NB4 (cell line): ENCODE measurements at regions not wholly inside any gene's neighbourhood (a gene's known extent, or its start where the extent isn't known, plus 50 kb on each side); places are given as distances from the start of the nearest gene placed in this dataset.

Source experiments
- DNase-seq: peaks from one replicate; pipeline ENCODE4 v3.0.0; 2010; ENCODE audit warnings: low read depth
- H3K4me3 ChIP-seq: one replicate; pipeline ENCODE4 v1.5.1; 2011; ENCODE audit warnings: mild to moderate bottlenecking, low read depth, low read length, moderate library complexity
- MYC ChIP-seq: IDR thresholded peaks from 2 replicates; pipeline ENCODE4 v1.6.1; 2011; ENCODE audit warnings: low read depth, low read length
- POLR2A ChIP-seq: IDR thresholded peaks from 2 replicates; pipeline ENCODE4 v1.6.1; 2011; ENCODE audit warnings: mild to moderate bottlenecking; ENCODE audit not compliant: insufficient read length; ENCODE audit errors: extremely low read depth
- TF ChIP-seq, protein P1 (sequence below): IDR thresholded peaks from one replicate; pipeline ENCODE4 v1.5.1; 2012; ENCODE audit warnings: low read depth, low read length
- TF ChIP-seq, protein P2 (sequence below): IDR thresholded peaks from 2 replicates; pipeline ENCODE4 v1.6.1; 2011; ENCODE audit warnings: low read depth, low read length

DNA sequence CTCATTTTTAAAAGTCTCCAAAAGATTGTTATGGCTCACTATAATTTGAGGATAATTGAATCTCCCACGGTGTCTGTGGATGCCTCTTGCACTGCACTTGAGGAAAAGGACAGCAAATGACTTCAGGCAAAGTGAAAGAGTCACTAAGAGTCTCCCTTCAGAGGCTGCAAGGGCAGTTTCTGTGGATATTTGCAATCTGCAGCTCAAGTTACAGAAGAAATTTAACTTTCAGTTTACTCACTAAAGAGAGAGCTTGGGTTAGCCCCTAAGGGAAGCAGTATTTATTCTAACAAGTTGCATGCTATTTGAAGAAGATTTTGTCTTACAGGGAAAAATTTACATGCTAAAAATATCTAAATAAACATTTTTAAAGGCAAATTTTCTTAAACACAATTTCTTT lies 912.0 kb upstream of the TENM3 start:
- TF ChIP-seq, protein P1, sequence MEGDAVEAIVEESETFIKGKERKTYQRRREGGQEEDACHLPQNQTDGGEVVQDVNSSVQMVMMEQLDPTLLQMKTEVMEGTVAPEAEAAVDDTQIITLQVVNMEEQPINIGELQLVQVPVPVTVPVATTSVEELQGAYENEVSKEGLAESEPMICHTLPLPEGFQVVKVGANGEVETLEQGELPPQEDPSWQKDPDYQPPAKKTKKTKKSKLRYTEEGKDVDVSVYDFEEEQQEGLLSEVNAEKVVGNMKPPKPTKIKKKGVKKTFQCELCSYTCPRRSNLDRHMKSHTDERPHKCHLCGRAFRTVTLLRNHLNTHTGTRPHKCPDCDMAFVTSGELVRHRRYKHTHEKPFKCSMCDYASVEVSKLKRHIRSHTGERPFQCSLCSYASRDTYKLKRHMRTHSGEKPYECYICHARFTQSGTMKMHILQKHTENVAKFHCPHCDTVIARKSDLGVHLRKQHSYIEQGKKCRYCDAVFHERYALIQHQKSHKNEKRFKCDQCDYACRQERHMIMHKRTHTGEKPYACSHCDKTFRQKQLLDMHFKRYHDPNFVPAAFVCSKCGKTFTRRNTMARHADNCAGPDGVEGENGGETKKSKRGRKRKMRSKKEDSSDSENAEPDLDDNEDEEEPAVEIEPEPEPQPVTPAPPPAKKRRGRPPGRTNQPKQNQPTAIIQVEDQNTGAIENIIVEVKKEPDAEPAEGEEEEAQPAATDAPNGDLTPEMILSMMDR: no peak
- no peak for TF ChIP-seq MYC
- TF ChIP-seq POLR2A: no peak
- TF ChIP-seq, protein P2, sequence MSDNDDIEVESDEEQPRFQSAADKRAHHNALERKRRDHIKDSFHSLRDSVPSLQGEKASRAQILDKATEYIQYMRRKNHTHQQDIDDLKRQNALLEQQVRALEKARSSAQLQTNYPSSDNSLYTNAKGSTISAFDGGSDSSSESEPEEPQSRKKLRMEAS: no peak
- no peak overlapping the region for H3K4me3 ChIP-seq
- no peak for DNase-seq

DNA sequence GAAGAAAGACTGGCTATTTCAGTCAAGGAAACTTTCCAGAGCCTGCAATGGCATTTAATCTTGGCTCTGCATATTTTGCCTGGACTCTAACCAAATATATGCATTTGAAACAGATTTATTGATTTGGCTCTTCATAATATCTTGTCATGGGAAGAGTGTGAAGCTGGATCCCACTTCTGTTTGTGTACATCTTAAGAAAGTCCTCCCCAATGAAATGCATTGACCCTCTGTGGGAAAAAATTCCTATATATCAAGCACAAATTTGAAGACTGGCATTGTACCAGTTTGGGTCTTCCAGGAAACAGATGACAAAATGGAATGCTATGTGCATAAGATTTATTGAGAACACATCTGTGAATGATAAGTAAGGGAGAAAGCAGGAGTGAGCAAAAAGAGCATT lies 897.3 kb upstream of the TENM3 start:
- DNase-seq: no peak
- TF ChIP-seq POLR2A: no peak
- H3K4me3 ChIP-seq: no peak overlapping the region

DNA sequence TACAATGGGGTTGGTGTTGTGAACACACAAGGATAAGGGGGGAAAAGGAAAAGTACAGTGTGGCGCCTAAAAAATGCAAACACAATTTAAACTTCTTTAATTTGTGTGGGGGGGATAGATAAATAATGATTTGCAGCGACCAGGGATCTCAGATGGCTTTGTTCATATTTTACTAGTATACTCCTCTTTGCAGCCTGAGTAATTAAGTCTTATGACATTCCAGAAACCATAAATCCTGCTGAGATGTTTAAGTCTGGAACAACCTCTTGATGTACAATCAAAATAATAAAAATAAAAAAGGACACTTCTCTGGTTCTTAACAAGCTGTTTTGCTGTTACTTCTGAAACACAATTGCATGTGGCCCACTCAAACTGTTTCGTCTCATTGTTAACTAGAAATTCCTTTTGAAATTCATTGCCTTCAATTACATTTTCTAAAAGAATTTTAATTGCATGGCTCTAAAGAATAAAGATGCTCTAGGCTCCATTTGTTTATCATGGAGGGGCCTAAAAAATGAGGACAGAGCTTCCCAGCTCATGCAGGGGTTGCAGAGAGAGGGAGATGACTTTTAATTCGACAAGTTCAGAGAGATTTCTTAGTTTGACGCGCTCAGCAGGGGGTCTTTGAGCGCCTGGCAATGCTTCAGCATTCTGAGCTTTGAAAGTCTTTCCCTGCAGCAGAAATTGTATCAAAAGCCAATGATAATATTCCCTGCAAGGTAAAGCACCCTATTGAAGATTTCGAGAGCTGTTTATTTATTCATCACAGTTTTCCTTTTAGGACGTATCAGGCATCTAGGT lies 892.4 kb upstream of the TENM3 start:
- TF ChIP-seq POLR2A: no peak
- TF ChIP-seq, protein P2: no peak
- TF ChIP-seq, protein P1: no peak
- no peak for TF ChIP-seq MYC
- no peak for DNase-seq

DNA sequence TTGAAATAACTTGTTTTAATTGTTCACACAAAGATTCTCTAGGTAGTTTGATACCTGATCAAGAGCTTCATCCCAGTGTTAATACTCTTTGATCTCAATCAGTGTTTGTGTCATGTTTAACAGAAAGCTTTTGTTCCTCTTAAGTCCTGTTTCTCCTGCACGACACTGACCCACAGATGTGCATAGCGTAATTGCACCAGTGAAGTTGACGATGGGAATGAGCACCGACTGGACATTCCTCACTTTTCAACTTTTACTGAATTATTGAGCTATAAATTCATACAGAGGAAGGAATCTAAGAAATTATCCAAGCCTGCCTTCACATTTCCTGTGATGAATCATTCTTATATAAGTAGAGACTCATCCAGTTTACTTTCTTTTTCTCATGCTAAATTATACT lies 878.7 kb upstream of the TENM3 start:
- no peak overlapping the region for H3K4me3 ChIP-seq
- DNase-seq: no peak
- TF ChIP-seq POLR2A (no peak), MYC (no peak)
- TF ChIP-seq, protein P2: no peak

More for the DNA sequence above, 892.4 kb upstream of the TENM3 start:
- H3K4me3 ChIP-seq: no peak overlapping the region

DNA sequence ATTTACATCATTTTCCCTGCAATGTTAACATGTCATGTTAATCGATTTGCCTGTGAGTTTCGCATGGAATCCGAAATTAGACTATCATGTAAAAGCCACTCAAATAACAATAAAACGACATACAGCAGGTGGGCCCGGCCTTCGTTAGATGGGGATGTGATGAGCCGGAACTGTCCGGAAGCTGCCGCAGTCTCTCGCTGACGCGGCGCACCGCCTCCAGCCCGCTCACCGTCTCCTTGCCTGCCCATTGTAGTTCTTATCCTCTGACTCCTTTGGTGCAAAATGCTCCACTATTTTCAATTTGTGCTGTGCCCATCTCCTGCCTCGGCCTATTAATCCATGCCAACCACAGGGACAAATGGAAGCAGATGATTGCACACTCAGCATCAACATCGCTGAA lies 877.5 kb upstream of the TENM3 start:
- no peak overlapping the region for H3K4me3 ChIP-seq
- no peak for TF ChIP-seq POLR2A
- no peak for DNase-seq

DNA sequence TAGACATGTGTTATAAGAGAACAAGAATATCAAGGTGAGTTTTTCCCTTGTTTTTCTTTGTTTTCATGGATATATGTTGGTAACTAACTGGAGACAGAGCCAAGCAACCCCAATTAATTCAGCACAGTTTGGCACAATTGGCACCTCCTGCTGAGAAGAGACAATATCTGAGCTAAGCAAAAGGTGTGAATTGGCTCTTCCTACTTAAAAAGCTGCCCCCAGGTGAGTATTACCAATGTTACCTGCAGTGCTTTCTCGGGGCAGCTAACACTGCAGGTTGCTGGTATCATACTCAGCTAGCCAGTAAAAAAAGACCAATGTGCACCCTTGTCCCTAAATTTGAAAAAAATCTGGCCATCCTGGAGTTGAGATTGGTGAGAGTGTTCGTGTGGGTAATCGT lies 871.2 kb upstream of the TENM3 start:
- TF ChIP-seq, protein P1: no peak
- TF ChIP-seq, protein P2: no peak
- no peak for TF ChIP-seq MYC
- no peak for TF ChIP-seq POLR2A
- H3K4me3 ChIP-seq: no peak overlapping the region
- no peak for DNase-seq

DNA sequence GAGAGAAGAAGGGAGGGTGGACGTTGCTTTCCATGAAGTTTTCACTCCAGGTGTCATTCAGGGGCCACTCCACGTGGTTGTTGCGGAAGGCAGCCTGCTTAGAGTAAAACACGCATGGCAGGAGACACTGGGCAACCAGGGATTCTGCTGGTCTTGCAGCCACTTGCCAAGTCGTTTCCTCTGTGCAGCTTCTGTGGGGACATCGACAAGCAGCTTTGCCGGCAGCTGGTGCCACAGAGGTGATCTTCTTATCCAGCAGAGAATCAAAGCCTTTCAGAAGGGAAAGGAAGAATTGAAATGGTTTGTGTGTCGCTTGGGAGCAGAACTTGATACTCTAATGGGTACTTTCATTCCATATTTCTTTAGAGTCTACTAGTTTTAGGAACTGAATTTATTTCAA lies 867.1 kb upstream of the TENM3 start:
- H3K4me3 ChIP-seq: no peak overlapping the region
- DNase-seq: no peak
- TF ChIP-seq, protein P1: no peak
- no peak for TF ChIP-seq MYC
- TF ChIP-seq, protein P2: no peak
- no peak for TF ChIP-seq POLR2A
